Stimulated activated memory B cell treated with anti-CD40 and anti-IgM and Interleukin-4, amounts not matched to agents 10 μg/mL and 1 μg/mL and 100 μg/mL, for 72 hours (primary cell): ENCODE measurements at regions not wholly inside any gene's neighbourhood (a gene's known extent, or its start where the extent isn't known, plus 50 kb on each side); places are given as distances from the start of the nearest gene placed in this dataset.
A peak's percentile ranks its signal among the peaks of the same experiment; 100 is the strongest.

Experiments used
- ATAC-seq: fragments of 150-1000 bp; cut with Tn5 transposase; 2 replicates; pipeline ENCODE4 v1.10.0; 2021
- H3K27ac Mint-ChIP-seq: one replicate; pipeline ENCODE4 v1.8.0; 2022; ENCODE audit warnings: mild to moderate bottlenecking, mixed read lengths
- H3K27me3 Mint-ChIP-seq: one replicate; pipeline ENCODE4 v1.8.0; 2022; ENCODE audit warnings: mixed read lengths
- H3K36me3 Mint-ChIP-seq: one replicate; pipeline ENCODE4 v1.8.0; 2022; ENCODE audit warnings: mixed read lengths
- H3K4me1 Mint-ChIP-seq: one replicate; pipeline ENCODE4 v1.8.0; 2022; ENCODE audit warnings: mixed read lengths
- H3K4me3 Mint-ChIP-seq: one replicate; pipeline ENCODE4 v1.8.0; 2022; ENCODE audit warnings: mild to moderate bottlenecking, moderate library complexity, mixed read lengths
- H3K9me3 Mint-ChIP-seq: one replicate; pipeline ENCODE4 v1.8.0; 2022; ENCODE audit warnings: mixed read lengths

GRCh38 chr16:63744077-63744874 is 1377.6 kb downstream of the CDH11 start:
- Mint-ChIP-seq H3K9me3 (peaks cover 13% of the 10 kb centered on the region), H3K27me3 (no peaks in the 10 kb centered on the region), H3K27ac (no peak overlapping the region), H3K36me3 (no peaks in the 10 kb centered on the region), H3K4me1 (no peaks in the 10 kb centered on the region), H3K4me3 (no peak overlapping the region)
- ATAC-seq = peak; percentile 34

DNA sequence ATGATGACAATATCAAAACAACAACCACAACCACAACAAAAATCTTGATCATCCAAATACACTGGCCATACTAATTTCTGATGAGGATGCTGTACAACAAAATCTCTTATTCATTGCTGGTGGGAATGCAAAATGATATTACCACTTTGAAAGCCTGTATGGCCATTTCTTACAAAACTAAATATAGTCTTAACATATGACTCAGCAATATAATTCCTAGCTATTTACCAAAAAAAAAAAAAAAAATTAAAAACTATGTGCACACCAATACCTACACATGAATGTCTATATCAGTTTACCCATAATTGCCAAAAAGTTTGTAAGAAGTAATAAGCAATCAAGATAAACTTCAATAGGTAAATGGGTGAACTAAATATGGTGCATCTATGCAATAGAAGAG is 1379.7 kb downstream of the CDH11 start:
- Mint-ChIP-seq H3K27ac (no peak overlapping the region), H3K4me3 (no peak overlapping the region)

DNA sequence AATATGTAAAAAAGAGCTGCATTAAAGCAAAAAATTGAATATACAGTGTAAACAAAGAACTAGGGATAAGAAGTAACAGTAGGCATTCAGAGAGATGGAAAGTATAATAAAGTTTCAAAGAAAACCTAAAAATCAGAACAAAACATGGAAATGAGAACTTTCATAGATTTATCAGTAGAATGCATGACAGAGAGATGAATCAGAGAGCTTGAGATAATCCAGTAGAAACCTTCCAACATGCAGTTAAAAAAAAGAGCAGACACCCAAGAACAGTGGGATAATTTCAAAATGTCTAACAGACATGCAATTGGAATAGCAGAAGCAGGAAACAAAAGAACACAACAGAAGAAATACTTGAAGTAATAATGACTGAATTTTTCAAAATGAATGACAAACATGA is 1384.2 kb downstream of the CDH11 start:
- H3K4me3 Mint-ChIP-seq = no peak overlapping the region
- no peaks in the 10 kb centered on the region for H3K36me3 Mint-ChIP-seq
- H3K27me3 Mint-ChIP-seq = no peaks in the 10 kb centered on the region
- no peaks in the 10 kb centered on the region for H3K9me3 Mint-ChIP-seq
- ATAC-seq = no peak
- H3K27ac Mint-ChIP-seq = no peak overlapping the region
- no peaks in the 10 kb centered on the region for H3K4me1 Mint-ChIP-seq

More for the DNA sequence above, 1379.7 kb downstream of the CDH11 start:
- ATAC-seq = no peak
- Mint-ChIP-seq H3K36me3 (no peaks in the 10 kb centered on the region), H3K27me3 (no peaks in the 10 kb centered on the region), H3K9me3 (peaks cover 8% of the 10 kb centered on the region), H3K4me1 (no peaks in the 10 kb centered on the region)

DNA sequence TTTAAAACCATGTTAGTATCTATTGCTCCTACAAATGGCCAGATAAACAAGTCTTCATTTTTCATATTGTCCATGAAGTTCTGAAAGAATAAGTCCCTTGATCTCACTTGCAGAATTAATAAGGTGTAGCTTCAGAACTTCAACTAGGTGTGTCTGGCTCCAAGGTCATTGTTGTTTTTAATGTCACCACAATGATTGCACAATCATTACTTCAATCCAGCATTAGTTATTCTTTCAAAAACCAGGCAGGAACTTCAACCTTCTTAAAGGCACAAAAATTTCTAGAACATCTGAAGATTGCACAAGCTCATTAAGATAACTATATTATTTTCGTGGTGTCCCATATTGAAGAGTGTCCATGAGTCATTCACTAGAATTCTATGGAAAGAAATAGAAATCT is 1386.4 kb downstream of the CDH11 start:
- H3K9me3 Mint-ChIP-seq = no peaks in the 10 kb centered on the region
- H3K27me3 Mint-ChIP-seq = no peaks in the 10 kb centered on the region
- no peaks in the 10 kb centered on the region for H3K4me1 Mint-ChIP-seq
- no peak for ATAC-seq
- no peaks in the 10 kb centered on the region for H3K36me3 Mint-ChIP-seq
- no peak overlapping the region for H3K4me3 Mint-ChIP-seq
- H3K27ac Mint-ChIP-seq = no peak overlapping the region

GRCh38 chr16:63720848-63721247 is 1401.0 kb downstream of the CDH11 start:
- Mint-ChIP-seq H3K36me3 (no peaks in the 10 kb centered on the region), H3K4me1 (no peaks in the 10 kb centered on the region), H3K27me3 (no peaks in the 10 kb centered on the region), H3K9me3 (peaks cover 10% of the 10 kb centered on the region), H3K4me3 (no peak overlapping the region), H3K27ac (no peak overlapping the region)
- ATAC-seq = no peak

DNA sequence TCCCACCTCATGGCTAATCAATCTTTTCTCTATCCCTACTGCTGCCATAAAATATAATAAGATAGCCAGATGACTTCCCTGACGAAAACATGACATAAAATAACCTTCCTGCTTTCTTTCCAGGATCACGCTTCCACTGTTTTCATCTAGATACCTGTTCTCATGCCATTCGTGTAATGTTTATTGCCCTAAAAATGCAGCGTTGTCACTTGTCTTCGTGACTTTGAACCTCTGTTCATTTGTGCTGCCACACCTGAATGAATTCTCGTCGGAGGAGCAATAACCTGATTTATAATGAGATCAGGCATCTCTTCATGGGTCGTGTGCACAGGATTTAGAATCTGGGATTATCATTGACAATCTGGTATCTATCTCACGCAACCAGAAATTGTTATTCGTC is 1401.9 kb downstream of the CDH11 start:
- Mint-ChIP-seq H3K27me3 (no peaks in the 10 kb centered on the region), H3K4me1 (no peaks in the 10 kb centered on the region), H3K27ac (no peak overlapping the region), H3K4me3 (no peak overlapping the region), H3K36me3 (no peaks in the 10 kb centered on the region), H3K9me3 (peaks cover 10% of the 10 kb centered on the region)
- ATAC-seq = no peak

DNA sequence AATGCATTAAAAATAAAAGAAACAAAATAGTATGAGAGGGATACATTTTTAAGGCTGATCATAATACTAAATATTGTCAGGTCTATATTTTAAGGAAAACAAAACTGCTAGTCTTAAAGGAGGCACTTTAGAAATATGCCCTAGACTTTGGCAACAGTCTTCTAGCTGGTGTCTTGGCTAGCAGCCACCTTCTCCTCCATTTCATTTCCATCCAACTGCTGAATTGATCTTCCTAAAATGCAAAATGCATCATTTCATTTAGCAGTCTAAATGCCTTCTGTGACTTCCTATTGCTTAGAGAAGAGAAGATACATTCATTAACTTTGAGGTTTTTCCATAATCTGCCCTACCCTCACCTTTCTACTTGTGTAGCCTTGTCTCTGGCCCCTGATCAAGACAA is 1404.1 kb downstream of the CDH11 start:
- Mint-ChIP-seq H3K9me3 (peaks cover 6% of the 10 kb centered on the region), H3K4me1 (no peaks in the 10 kb centered on the region), H3K27me3 (no peaks in the 10 kb centered on the region), H3K27ac (no peak overlapping the region), H3K36me3 (no peaks in the 10 kb centered on the region), H3K4me3 (no peak overlapping the region)
- ATAC-seq = no peak

DNA sequence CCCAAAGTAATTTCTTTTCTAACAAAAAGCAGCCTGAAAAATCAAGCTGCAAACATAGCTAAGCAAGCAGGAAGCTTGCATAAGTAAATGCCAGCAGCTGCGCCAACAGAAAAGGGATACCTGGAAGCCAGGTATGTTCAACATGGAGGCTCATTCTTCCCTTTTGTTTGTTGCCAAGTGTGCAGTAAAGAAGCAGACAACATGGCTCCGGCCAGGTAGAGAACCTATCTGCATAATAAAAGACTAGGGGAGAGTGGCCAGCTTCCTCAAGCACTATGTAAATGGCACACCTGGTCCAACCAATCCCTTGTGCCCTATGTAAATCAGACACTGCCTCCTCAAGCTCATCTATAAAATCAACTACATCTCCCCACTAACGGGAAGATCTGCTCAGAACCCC is 1407.0 kb downstream of the CDH11 start:
- no peaks in the 10 kb centered on the region for H3K27me3 Mint-ChIP-seq
- no peak overlapping the region for H3K27ac Mint-ChIP-seq
- no peak for ATAC-seq
- no peak overlapping the region for H3K4me3 Mint-ChIP-seq
- no peaks in the 10 kb centered on the region for H3K36me3 Mint-ChIP-seq
- H3K9me3 Mint-ChIP-seq = peaks cover 4% of the 10 kb centered on the region
- no peaks in the 10 kb centered on the region for H3K4me1 Mint-ChIP-seq

DNA sequence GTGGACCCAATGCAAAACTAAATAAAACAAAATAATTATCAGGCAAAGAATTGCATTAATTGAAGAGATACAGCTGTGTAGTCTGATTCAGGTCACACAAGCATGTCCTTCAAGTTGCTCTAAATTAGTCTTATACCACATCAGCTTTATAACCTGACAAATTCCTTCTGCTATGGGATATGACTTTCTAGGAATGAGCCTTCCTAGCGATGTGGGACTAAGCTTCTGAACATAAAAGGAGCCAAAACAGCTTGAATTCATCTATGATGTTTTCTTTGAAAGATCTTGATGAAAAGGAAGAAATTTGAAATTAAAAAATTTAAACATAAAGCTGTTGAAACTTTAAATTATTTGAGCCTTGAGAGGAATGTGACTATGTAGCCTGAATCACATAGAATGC is 1409.1 kb downstream of the CDH11 start:
- Mint-ChIP-seq H3K4me3 (no peak overlapping the region), H3K27me3 (no peaks in the 10 kb centered on the region), H3K27ac (no peak overlapping the region), H3K9me3 (no peaks in the 10 kb centered on the region), H3K36me3 (no peaks in the 10 kb centered on the region), H3K4me1 (no peaks in the 10 kb centered on the region)
- no peak for ATAC-seq

- Mint-ChIP-seq H3K36me3 (no peaks in the 10 kb centered on the region), H3K4me3 (no peak overlapping the region), H3K27me3 (no peaks in the 10 kb centered on the region), H3K9me3 (peaks cover 3% of the 10 kb centered on the region), H3K4me1 (no peaks in the 10 kb centered on the region), H3K27ac (no peak overlapping the region)
- ATAC-seq = no peak
Observed at GRCh38 chr16:63703612-63704011, 1418.3 kb downstream of the CDH11 start.

- Mint-ChIP-seq H3K36me3 (no peaks in the 10 kb centered on the region), H3K4me3 (no peak overlapping the region), H3K9me3 (peaks cover 3% of the 10 kb centered on the region), H3K27ac (no peak overlapping the region), H3K4me1 (no peaks in the 10 kb centered on the region), H3K27me3 (no peaks in the 10 kb centered on the region)
- ATAC-seq = no peak
Observed at GRCh38 chr16:63702981-63703590, 1418.8 kb downstream of the CDH11 start.

DNA sequence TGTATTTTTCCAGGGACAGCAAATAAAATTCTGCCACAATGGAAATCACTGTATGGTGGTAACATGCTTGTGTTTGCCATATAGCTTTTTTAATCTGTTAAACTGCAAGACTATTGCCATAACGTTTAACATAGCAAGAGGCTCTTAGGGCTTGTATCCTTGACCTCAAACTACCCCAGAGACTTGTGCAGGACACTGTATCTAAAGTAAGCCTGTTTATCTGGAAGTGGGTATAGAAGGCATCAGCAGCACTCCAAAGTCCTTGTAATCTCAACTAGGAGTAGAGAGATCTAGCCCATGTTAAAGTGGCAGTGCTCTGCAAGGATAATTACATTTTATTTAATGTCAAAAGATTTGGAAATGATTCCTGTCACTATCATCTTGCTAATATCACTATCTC is 1424.1 kb downstream of the CDH11 start:
- H3K27me3 Mint-ChIP-seq = no peaks in the 10 kb centered on the region
- no peaks in the 10 kb centered on the region for H3K4me1 Mint-ChIP-seq
- H3K27ac Mint-ChIP-seq = no peak overlapping the region
- no peak overlapping the region for H3K4me3 Mint-ChIP-seq
- H3K9me3 Mint-ChIP-seq = peaks cover 9% of the 10 kb centered on the region
- H3K36me3 Mint-ChIP-seq = no peaks in the 10 kb centered on the region
- no peak for ATAC-seq

DNA sequence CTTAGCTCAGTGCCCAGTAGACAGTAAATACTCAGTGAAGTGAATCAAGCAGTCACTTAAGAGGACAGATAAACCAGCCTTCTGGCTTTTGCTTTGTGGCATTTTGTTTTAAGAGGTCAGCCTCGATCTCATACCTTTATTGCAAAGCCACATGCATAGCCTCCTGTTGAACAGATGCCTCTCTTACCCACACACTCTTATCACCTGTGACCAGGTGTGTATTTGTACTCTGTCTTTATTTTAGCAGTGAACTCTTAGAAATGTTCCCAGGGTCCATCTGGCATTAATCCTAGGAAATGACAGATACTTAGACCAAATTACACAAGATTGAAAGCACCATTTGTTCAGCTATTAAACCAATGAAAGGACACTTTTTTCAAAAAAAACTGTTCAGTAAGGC is 1426.5 kb downstream of the CDH11 start:
- no peaks in the 10 kb centered on the region for H3K4me1 Mint-ChIP-seq
- H3K9me3 Mint-ChIP-seq = peaks cover 9% of the 10 kb centered on the region
- no peak for ATAC-seq
- no peaks in the 10 kb centered on the region for H3K36me3 Mint-ChIP-seq
- H3K27ac Mint-ChIP-seq = no peak overlapping the region
- no peak overlapping the region for H3K4me3 Mint-ChIP-seq
- no peaks in the 10 kb centered on the region for H3K27me3 Mint-ChIP-seq

- H3K36me3 Mint-ChIP-seq = no peaks in the 10 kb centered on the region
- H3K9me3 Mint-ChIP-seq = peaks cover 9% of the 10 kb centered on the region
- H3K4me1 Mint-ChIP-seq = no peaks in the 10 kb centered on the region
- ATAC-seq = no peak
- no peaks in the 10 kb centered on the region for H3K27me3 Mint-ChIP-seq
- H3K27ac Mint-ChIP-seq = no peak overlapping the region
- H3K4me3 Mint-ChIP-seq = no peak overlapping the region
Observed at GRCh38 chr16:63690961-63691360, 1430.9 kb downstream of the CDH11 start.

DNA sequence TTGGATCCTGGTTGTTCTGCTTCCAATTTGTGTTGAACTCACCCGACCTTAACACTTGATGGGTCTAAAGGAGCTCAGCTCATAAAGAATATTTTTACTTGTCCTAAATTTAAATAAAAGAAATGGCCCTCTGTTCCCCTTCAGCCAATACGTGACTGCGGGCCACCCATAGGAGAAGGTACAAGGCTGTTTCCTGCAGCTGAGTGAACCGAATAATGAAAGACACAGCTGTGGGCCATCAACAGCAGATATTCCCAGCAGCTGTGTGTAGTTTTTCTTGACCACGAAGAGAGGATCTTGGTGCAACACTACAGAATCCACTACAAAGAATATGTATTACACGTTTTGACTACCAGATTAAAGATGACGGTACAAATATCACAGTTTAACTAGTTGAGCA is 1431.6 kb downstream of the CDH11 start:
- Mint-ChIP-seq H3K27me3 (no peaks in the 10 kb centered on the region), H3K27ac (no peak overlapping the region), H3K9me3 (peaks cover 9% of the 10 kb centered on the region), H3K4me1 (no peaks in the 10 kb centered on the region), H3K4me3 (no peak overlapping the region), H3K36me3 (no peaks in the 10 kb centered on the region)
- no peak for ATAC-seq

DNA sequence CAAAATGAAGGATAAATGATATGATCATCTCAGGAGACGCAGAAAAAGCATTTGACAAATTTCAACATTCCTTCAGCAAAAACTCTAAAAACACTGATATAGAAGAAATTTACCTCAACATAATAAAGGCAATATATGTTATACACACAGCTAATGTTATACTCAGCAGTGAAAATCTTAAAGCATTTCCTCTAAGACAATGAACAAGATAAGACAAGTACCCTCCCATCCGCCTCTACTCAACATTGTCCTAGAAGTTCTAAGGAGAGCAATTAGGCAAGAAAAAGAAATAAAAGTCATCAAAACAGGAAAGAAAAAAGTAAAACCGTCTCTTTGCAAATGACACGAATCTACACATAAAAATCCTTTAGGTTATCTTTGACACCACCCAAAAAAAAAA is 1432.8 kb downstream of the CDH11 start:
- H3K4me1 Mint-ChIP-seq = no peaks in the 10 kb centered on the region
- no peaks in the 10 kb centered on the region for H3K36me3 Mint-ChIP-seq
- no peak for ATAC-seq
- H3K4me3 Mint-ChIP-seq = no peak overlapping the region
- no peak overlapping the region for H3K27ac Mint-ChIP-seq
- H3K27me3 Mint-ChIP-seq = no peaks in the 10 kb centered on the region
- peaks cover 6% of the 10 kb centered on the region for H3K9me3 Mint-ChIP-seq
